H54 (cell line): ENCODE measurements at regions not wholly inside any gene's neighbourhood (a gene's known extent, or its start where the extent isn't known, plus 50 kb on each side); places are given as distances from the start of the nearest gene placed in this dataset.

Experiments used
- DNase-seq: peaks from one replicate; pipeline ENCODE4 v3.0.0; 2011; ENCODE audit warnings: low spot score, mixed read lengths; ENCODE audit not compliant: insufficient read length
- FAIRE-seq: peaks from 3 replicates; lab custom pipeline; 2011; peaks lifted over from hg19 to GRCh38; lab: Jason Lieb, UNC
- POLR2A ChIP-seq: IDR thresholded peaks from 2 replicates; pipeline ENCODE4 v1.6.1; 2011; ENCODE audit warnings: low read depth, mild to moderate bottlenecking, low read length

GRCh38 chr7:81533426-81533825 lies 236.4 kb downstream of the HGF start:
- FAIRE-seq (no peak), DNase-seq (no peak)
- TF ChIP-seq POLR2A, result no peak

- FAIRE-seq (no peak), DNase-seq (no peak)
- no peak for TF ChIP-seq POLR2A
These were observed 240.1 kb downstream of the HGF start for GRCh38 chr7:81529785-81530184.

GRCh38 chr7:81527651-81528050 lies 242.2 kb downstream of the HGF start:
- FAIRE-seq, result peak; percentile 27
- DNase-seq, result no peak

GRCh38 chr7:81526971-81527370 lies 242.9 kb downstream of the HGF start:
- TF ChIP-seq POLR2A, result no peak
- DNase-seq (no peak), FAIRE-seq (no peak)

More at GRCh38 chr7:81527651-81528050, 242.2 kb downstream of the HGF start:
- TF ChIP-seq POLR2A, result no peak

- no peak for FAIRE-seq
- no peak for TF ChIP-seq POLR2A
- DNase-seq, result no peak
These were observed 244.0 kb downstream of the HGF start for GRCh38 chr7:81525841-81526240.

GRCh38 chr7:81519886-81520285 lies 250.0 kb downstream of the HGF start:
- no peak for TF ChIP-seq POLR2A
- FAIRE-seq (no peak), DNase-seq (no peak)

GRCh38 chr7:81516898-81517297 lies 252.9 kb downstream of the HGF start:
- no peak for FAIRE-seq
- no peak for TF ChIP-seq POLR2A
- no peak for DNase-seq

GRCh38 chr7:81515009-81515408 lies 254.8 kb downstream of the HGF start:
- no peak for DNase-seq
- FAIRE-seq, result no peak
- TF ChIP-seq POLR2A, result no peak

GRCh38 chr7:81514546-81514945 lies 255.3 kb downstream of the HGF start:
- no peak for TF ChIP-seq POLR2A
- DNase-seq (no peak), FAIRE-seq (no peak)

- no peak for FAIRE-seq
- DNase-seq, result no peak
- no peak for TF ChIP-seq POLR2A
These were observed 259.7 kb downstream of the HGF start for GRCh38 chr7:81510122-81510521.

GRCh38 chr7:81507221-81507620 lies 262.6 kb downstream of the HGF start:
- FAIRE-seq, result no peak
- no peak for TF ChIP-seq POLR2A

GRCh38 chr7:81506609-81507008 lies 263.2 kb downstream of the HGF start:
- FAIRE-seq (no peak), DNase-seq (no peak)
- TF ChIP-seq POLR2A, result no peak

More at GRCh38 chr7:81507221-81507620, 262.6 kb downstream of the HGF start:
- DNase-seq, result no peak

GRCh38 chr7:81503771-81504170 lies 266.1 kb downstream of the HGF start:
- no peak for DNase-seq
- no peak for FAIRE-seq
- TF ChIP-seq POLR2A, result no peak

- FAIRE-seq, result no peak
- no peak for TF ChIP-seq POLR2A
These were observed 266.5 kb downstream of the HGF start for GRCh38 chr7:81503336-81503735.

GRCh38 chr7:81501220-81501619 lies 268.6 kb downstream of the HGF start:
- DNase-seq (no peak), FAIRE-seq (no peak)
- TF ChIP-seq POLR2A, result no peak

More at GRCh38 chr7:81503336-81503735, 266.5 kb downstream of the HGF start:
- DNase-seq, result no peak

- TF ChIP-seq POLR2A, result no peak
- FAIRE-seq (no peak), DNase-seq (no peak)
These were observed 269.2 kb downstream of the HGF start for GRCh38 chr7:81500631-81501030.
